ENCODE measurements at regions not wholly inside any gene's neighbourhood (a gene's known extent, or its start where the extent isn't known, plus 50 kb on each side); places are given as distances from the start of the nearest gene placed in this dataset.

DNA sequence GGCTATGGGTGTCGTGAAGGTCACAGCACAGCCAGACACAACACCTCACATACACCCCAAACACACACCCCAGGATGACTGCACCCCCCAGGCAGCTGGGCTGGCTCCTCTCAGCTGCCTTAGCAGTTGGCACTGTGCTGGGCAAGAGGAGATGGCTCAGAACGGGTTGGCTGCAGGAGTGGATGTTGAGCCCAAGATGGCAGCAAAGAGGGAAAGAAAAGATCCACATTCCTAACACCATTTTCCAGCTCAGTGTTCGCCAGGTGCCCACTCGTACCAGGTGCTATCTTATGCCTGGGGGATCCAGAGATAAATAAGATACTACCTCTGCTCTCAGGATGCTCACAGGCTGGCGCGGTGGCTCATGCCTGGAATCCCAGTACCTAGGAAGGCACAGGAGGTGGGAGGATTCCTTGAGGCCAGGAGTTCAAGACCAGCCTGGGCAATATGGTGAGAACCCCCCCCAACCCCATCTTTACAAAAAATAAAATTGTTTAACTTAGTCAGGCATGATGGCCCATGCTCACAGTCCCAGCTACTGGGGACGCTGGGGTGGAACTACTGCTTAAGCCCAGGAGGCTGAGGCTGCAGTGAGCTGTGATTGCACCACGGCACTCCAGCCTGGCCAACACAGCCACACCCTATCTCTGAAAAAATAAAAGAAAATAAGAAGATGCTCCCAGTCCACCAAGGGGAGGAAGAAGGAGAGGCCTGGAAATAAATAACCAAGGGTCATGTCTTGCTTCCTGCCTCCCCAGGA is 89.7 kb upstream of the ZNF507 start:
- Mint-ChIP-seq H3K36me3 (ENCODE audit: low read depth) (no peaks in the 10 kb centered on the region), H3K4me1 (ENCODE audit: low read depth) (no peaks in the 10 kb centered on the region), H3K9me3 (peaks cover 2% of the 10 kb centered on the region), H3K27me3 (peaks cover 24% of the 10 kb centered on the region), H3K4me3 (no peak overlapping the region), H3K27ac (no peak overlapping the region)
- no peak for DNase-seq

GRCh38 chr19:32256341-32256975 is 89.0 kb upstream of the ZNF507 start:
- Mint-ChIP-seq H3K9me3 (peaks cover 2% of the 10 kb centered on the region), H3K4me1 (ENCODE audit: low read depth) (no peaks in the 10 kb centered on the region), H3K4me3 (no peak overlapping the region), H3K27me3 (peaks cover 24% of the 10 kb centered on the region), H3K27ac (no peak overlapping the region), H3K36me3 (ENCODE audit: low read depth) (no peaks in the 10 kb centered on the region)
- no peak for DNase-seq

GRCh38 chr19:32257326-32258073 is 87.9 kb upstream of the ZNF507 start:
- Mint-ChIP-seq H3K4me1 (ENCODE audit: low read depth) (no peaks in the 10 kb centered on the region), H3K4me3 (no peak overlapping the region), H3K27me3 (peaks cover 24% of the 10 kb centered on the region), H3K27ac (no peak overlapping the region), H3K36me3 (ENCODE audit: low read depth) (no peaks in the 10 kb centered on the region), H3K9me3 (peaks cover 2% of the 10 kb centered on the region)
- DNase-seq: no peak

DNA sequence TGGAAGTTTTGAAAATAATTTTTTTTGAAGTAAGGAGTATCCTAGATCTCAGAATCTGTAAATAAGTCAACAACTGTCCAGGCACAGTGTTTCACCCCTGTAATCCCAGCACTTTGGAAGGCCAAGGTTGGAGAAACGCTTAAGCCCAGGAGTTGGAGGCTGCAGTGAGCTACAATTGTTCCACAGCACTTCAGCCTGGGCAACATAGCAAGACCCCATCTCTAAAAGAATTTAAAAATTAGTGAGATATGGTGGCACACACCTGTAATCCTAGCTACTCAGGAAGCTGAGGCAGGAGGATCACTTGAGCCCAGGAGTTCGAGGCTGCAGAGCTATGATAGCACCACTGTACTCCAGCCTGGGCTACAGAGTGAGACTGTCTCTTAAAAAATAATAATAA is 87.2 kb upstream of the ZNF507 start:
- Mint-ChIP-seq H3K36me3 (ENCODE audit: low read depth) (no peaks in the 10 kb centered on the region), H3K9me3 (peaks cover 2% of the 10 kb centered on the region), H3K4me3 (no peak overlapping the region), H3K27me3 (peaks cover 24% of the 10 kb centered on the region), H3K4me1 (ENCODE audit: low read depth) (no peaks in the 10 kb centered on the region), H3K27ac (no peak overlapping the region)
- no peak for DNase-seq

DNA sequence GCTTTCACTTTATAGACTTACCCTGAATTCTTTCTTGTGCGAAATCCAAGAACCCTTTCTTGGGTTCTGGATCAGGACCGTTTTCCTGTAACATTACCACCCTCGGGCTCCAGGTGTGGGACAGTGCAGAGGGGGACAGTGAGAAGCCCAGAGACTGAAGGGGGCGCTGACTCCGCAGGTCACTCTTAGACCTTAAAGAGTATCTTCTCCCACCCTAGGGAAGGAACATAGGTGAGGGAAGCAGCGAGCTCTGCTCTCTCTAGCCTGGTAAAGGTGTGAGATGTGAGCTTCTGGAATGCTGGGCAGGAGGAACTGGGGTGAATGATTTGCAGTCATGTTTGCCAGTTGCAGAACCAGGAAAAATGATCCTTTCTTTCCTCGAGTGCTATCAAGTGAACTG is 80.8 kb upstream of the ZNF507 start:
- no peaks in the 10 kb centered on the region for H3K4me1 Mint-ChIP-seq (ENCODE audit: low read depth)
- H3K27me3 Mint-ChIP-seq: peaks cover 4% of the 10 kb centered on the region
- H3K4me3 Mint-ChIP-seq: no peak overlapping the region
- no peaks in the 10 kb centered on the region for H3K36me3 Mint-ChIP-seq (ENCODE audit: low read depth)
- H3K27ac Mint-ChIP-seq: no peak overlapping the region
- H3K9me3 Mint-ChIP-seq: peaks cover under 1% of the 10 kb centered on the region
- no peak for DNase-seq

- no peak for DNase-seq
- Mint-ChIP-seq H3K36me3 (ENCODE audit: low read depth) (no peaks in the 10 kb centered on the region), H3K4me3 (no peak overlapping the region), H3K4me1 (ENCODE audit: low read depth) (no peaks in the 10 kb centered on the region), H3K27ac (no peak overlapping the region), H3K27me3 (peaks cover 12% of the 10 kb centered on the region), H3K9me3 (no peaks in the 10 kb centered on the region)
These were observed 79.4 kb upstream of the ZNF507 start for GRCh38 chr19:32265995-32266394.

DNA sequence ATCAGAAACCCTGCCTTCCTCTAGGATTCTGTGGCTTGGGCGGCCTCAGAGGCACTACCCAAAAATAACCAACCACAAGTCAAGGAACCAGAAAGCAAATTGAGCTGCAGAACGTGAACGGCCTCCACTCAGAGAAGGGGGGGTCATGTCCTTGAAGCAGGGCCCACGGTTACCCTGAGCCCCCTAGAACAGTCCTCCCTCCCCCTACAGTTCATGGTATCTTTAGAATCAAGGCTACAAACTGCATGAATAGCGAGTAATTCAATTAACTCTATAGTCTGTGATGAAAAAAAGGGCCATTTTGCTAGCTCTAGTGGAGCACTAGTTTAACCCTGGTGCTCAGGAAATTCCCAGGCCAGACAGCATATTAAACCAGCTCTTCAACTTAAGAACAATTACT is 79.0 kb upstream of the ZNF507 start:
- H3K4me1 Mint-ChIP-seq (ENCODE audit: low read depth): no peaks in the 10 kb centered on the region
- no peaks in the 10 kb centered on the region for H3K9me3 Mint-ChIP-seq
- peaks cover 16% of the 10 kb centered on the region for H3K27me3 Mint-ChIP-seq
- H3K27ac Mint-ChIP-seq: no peak overlapping the region
- no peak for DNase-seq
- H3K36me3 Mint-ChIP-seq (ENCODE audit: low read depth): no peaks in the 10 kb centered on the region
- no peak overlapping the region for H3K4me3 Mint-ChIP-seq

- Mint-ChIP-seq H3K4me3 (no peak overlapping the region), H3K4me1 (ENCODE audit: low read depth) (no peaks in the 10 kb centered on the region), H3K9me3 (peaks cover under 1% of the 10 kb centered on the region), H3K27me3 (peaks cover 22% of the 10 kb centered on the region), H3K27ac (no peak overlapping the region), H3K36me3 (ENCODE audit: low read depth) (no peaks in the 10 kb centered on the region)
- DNase-seq: no peak
These were observed 77.0 kb upstream of the ZNF507 start for GRCh38 chr19:32268381-32268780.

DNA sequence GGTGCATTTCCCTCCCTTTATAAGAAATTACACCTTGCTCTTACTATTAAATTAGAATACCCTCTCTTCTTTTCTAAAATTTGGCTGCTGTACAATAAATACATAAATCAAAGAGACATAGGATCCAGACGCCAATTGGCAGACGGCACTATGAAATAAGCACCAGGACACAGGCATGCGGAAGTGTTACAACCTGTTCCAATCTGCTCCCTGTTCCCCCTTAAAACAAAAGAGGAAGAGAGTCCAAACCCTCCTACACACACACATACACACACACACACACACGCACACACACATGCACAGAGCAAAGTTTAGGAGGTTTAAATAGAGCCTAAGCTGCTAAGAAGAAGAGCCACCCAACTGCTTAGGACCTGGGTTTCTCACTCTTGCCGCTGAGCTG is 75.6 kb upstream of the ZNF507 start:
- Mint-ChIP-seq H3K4me1 (ENCODE audit: low read depth) (no peaks in the 10 kb centered on the region), H3K9me3 (peaks cover 7% of the 10 kb centered on the region), H3K27ac (no peak overlapping the region), H3K4me3 (no peak overlapping the region), H3K27me3 (peaks cover 29% of the 10 kb centered on the region), H3K36me3 (ENCODE audit: low read depth) (no peaks in the 10 kb centered on the region)
- DNase-seq: no peak

GRCh38 chr19:32273483-32273882 is 71.9 kb upstream of the ZNF507 start:
- Mint-ChIP-seq H3K36me3 (ENCODE audit: low read depth) (no peaks in the 10 kb centered on the region), H3K9me3 (peaks cover 7% of the 10 kb centered on the region), H3K4me3 (no peak overlapping the region), H3K4me1 (ENCODE audit: low read depth) (no peaks in the 10 kb centered on the region), H3K27me3 (peaks cover 25% of the 10 kb centered on the region), H3K27ac (no peak overlapping the region)
- DNase-seq: no peak

DNA sequence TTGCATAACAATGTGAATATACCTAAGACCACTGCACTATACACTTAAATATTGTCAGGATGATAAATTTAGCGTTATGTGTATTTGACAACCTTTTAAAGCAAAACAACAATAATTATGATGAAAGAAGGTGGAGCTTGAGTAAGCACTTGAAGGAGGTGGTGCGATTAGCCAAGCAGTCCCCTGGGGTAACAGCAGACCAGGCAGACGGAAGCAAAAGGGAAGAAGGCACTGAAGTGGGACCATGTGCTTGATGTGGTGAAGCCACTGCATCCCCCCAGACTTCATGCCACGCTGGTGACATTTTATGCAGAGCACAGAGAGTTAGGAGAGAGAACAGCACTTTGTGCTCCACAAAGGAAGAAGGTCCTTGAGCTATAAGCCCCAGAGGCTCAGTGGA is 58.3 kb upstream of the ZNF507 start:
- Mint-ChIP-seq H3K36me3 (ENCODE audit: low read depth) (no peaks in the 10 kb centered on the region), H3K4me1 (ENCODE audit: low read depth) (no peaks in the 10 kb centered on the region), H3K27me3 (peaks cover 34% of the 10 kb centered on the region), H3K9me3 (no peaks in the 10 kb centered on the region), H3K27ac (no peak overlapping the region), H3K4me3 (no peak overlapping the region)
- no peak for DNase-seq

DNA sequence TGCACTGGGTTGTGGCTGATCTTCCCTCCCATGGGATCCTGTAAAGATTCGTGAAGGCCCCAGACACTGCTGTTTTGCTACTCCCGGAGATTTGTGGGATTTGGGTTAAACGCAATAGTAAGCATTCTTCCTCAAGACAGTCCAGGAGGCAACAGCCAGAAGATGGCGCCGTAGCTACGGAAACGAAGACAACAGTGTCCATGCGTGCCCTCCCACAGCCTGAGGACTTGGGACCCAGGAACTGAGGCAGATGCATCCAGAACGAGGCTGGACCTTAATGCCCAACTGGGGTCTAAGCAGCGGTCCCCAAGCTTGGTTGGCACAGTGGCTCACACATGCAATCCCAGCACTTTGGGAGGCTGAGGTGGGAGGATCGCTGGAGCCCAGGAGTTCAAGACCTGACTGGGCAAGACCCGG is 57.6 kb upstream of the ZNF507 start:
- no peaks in the 10 kb centered on the region for H3K36me3 Mint-ChIP-seq (ENCODE audit: low read depth)
- no peak overlapping the region for H3K27ac Mint-ChIP-seq
- H3K4me1 Mint-ChIP-seq (ENCODE audit: low read depth): no peaks in the 10 kb centered on the region
- H3K27me3 Mint-ChIP-seq: peaks cover 33% of the 10 kb centered on the region
- no peaks in the 10 kb centered on the region for H3K9me3 Mint-ChIP-seq
- H3K4me3 Mint-ChIP-seq: no peak overlapping the region
- no peak for DNase-seq

GRCh38 chr19:32289566-32290210 is 55.7 kb upstream of the ZNF507 start:
- no peak for DNase-seq
- Mint-ChIP-seq H3K4me1 (ENCODE audit: low read depth) (no peaks in the 10 kb centered on the region), H3K4me3 (no peak overlapping the region), H3K27ac (no peak overlapping the region), H3K36me3 (ENCODE audit: low read depth) (no peaks in the 10 kb centered on the region), H3K9me3 (no peaks in the 10 kb centered on the region), H3K27me3 (peaks cover 22% of the 10 kb centered on the region)

DNA sequence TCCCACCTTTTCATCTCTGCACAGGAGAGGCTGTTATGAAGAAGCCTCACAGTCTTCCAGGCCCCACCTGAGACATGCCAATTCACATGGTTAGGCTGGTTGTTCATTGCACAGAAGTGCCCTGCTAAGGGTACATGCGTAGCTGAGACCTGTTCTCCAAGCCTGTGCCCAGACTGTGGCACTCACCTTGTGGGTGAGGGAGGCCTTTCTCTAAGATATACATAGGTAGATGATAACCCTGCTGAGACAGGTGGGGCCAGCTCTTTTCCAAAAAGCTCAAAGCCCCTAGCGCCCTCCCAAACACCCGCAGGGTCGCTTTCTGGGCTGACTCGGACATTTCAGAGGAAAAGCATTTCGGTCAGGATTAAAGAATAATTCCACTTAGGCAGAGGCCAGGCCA is 53.5 kb upstream of the ZNF507 start:
- H3K4me1 Mint-ChIP-seq (ENCODE audit: low read depth): no peaks in the 10 kb centered on the region
- no peak overlapping the region for H3K27ac Mint-ChIP-seq
- H3K4me3 Mint-ChIP-seq: no peak overlapping the region
- H3K9me3 Mint-ChIP-seq: no peaks in the 10 kb centered on the region
- DNase-seq: no peak
- peaks cover 9% of the 10 kb centered on the region for H3K27me3 Mint-ChIP-seq
- no peaks in the 10 kb centered on the region for H3K36me3 Mint-ChIP-seq (ENCODE audit: low read depth)

Measured in activated T-cell treated with anti-CD3 and anti-CD28 coated beads, Interleukin-2, amount 50 U/mL, for 24 hours (primary cell).